Gastroesophageal sphincter (tissue), 3 donors: ENCODE measurements at regions not wholly inside any gene's neighbourhood (a gene's known extent, or its start where the extent isn't known, plus 50 kb on each side); places are given as distances from the start of the nearest gene placed in this dataset.

Source experiments
- EP300 ChIP-seq: sonication (generic); formaldehyde crosslinking; IDR thresholded peaks from one replicate; pipeline ENCODE4 v1.6.1; 2017; ENCODE audit warnings: antibody characterized with exemption, mild to moderate bottlenecking
- POLR2A ChIP-seq, 2 donors: fragments of 450-650 bp; IDR thresholded peaks; one replicate each; pipeline ENCODE4 v1.6.1; 2017; ENCODE audit warnings: antibody characterized with exemption in 2 of 2, mild to moderate bottlenecking in 2 of 2, moderate library complexity in 1 of 2
- POLR2AphosphoS5 ChIP-seq: sonication (generic); formaldehyde crosslinking; IDR thresholded peaks from one replicate; pipeline ENCODE4 v1.6.1; 2017; ENCODE audit warnings: antibody characterized with exemption
- TF ChIP-seq, protein P1 (sequence below), 4 experiments: fragments of 200-600 bp in 2 of 4; fragments of 450-650 bp in 2 of 4; sonication (generic) in 1 of 4; IDR thresholded peaks; one replicate each; pipeline ENCODE4 v1.5.1; 2017 to 2019; ENCODE audit warnings: antibody characterized with exemption in 4 of 4, mild to moderate bottlenecking in 2 of 4, moderate library complexity in 2 of 4

GRCh38 chr3:110624576-110624975 lies 447.0 kb upstream of the NECTIN3 start:
- TF ChIP-seq, protein P1, sequence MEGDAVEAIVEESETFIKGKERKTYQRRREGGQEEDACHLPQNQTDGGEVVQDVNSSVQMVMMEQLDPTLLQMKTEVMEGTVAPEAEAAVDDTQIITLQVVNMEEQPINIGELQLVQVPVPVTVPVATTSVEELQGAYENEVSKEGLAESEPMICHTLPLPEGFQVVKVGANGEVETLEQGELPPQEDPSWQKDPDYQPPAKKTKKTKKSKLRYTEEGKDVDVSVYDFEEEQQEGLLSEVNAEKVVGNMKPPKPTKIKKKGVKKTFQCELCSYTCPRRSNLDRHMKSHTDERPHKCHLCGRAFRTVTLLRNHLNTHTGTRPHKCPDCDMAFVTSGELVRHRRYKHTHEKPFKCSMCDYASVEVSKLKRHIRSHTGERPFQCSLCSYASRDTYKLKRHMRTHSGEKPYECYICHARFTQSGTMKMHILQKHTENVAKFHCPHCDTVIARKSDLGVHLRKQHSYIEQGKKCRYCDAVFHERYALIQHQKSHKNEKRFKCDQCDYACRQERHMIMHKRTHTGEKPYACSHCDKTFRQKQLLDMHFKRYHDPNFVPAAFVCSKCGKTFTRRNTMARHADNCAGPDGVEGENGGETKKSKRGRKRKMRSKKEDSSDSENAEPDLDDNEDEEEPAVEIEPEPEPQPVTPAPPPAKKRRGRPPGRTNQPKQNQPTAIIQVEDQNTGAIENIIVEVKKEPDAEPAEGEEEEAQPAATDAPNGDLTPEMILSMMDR (IDR thresholded peaks at IDR 0.05): no peak
- TF ChIP-seq POLR2A (IDR thresholded peaks at IDR 0.05) (no peak), EP300 (no peak), POLR2AphosphoS5 (no peak)
